Activated B cell treated with CpG ODN at 0.5 μM for 24 hours (primary cell): ENCODE measurements at regions not wholly inside any gene's neighbourhood (a gene's known extent, or its start where the extent isn't known, plus 50 kb on each side); places are given as distances from the start of the nearest gene placed in this dataset.

Experiments
- ATAC-seq: fragments of 200-7000 bp; cut with Tn5 transposase; one replicate; pipeline ENCODE4 v1.10.0; 2021; ENCODE audit warnings: low read depth, mild to moderate bottlenecking, moderate library complexity
- CTCF ChIA-PET: fragments of 350-600 bp; sonication (Branson Sonifier 250); formaldehyde crosslinking; loops from one replicate; lab custom pipeline; 2021; ENCODE audit warnings: antibody characterized with exemption; lab: Charles Lee
- POLR2A ChIA-PET: fragments of 350-600 bp; sonication (Branson Sonifier 250); formaldehyde crosslinking; loops from one replicate; lab custom pipeline; 2021; ENCODE audit warnings: antibody characterized with exemption; lab: Charles Lee
- DNase-seq: peaks from one replicate; pipeline ENCODE4 v3.0.0; 2022
- H3K27ac Mint-ChIP-seq: one replicate; pipeline ENCODE4 v1.8.0; 2020; ENCODE audit warnings: mixed read lengths
- H3K27me3 Mint-ChIP-seq: one replicate; pipeline ENCODE4 v1.8.0; 2021; ENCODE audit warnings: mixed read lengths
- H3K36me3 Mint-ChIP-seq: one replicate; pipeline ENCODE4 v1.8.0; 2021; ENCODE audit warnings: low read depth, mixed read lengths
- H3K4me1 Mint-ChIP-seq: one replicate; pipeline ENCODE4 v1.8.0; 2021; ENCODE audit warnings: mixed read lengths
- H3K4me3 Mint-ChIP-seq: one replicate; pipeline ENCODE4 v1.8.0; 2020; ENCODE audit warnings: mild to moderate bottlenecking, mixed read lengths
- H3K9me3 Mint-ChIP-seq: one replicate; pipeline ENCODE4 v1.8.0; 2020; ENCODE audit warnings: mixed read lengths
- intact Hi-C: fragments of 100-400 bp; cut with micrococcal nuclease; formaldehyde crosslinking; loops from one replicate; pipeline ENCODE4 v1.15.1; 2024
- TF ChIP-seq, protein P1 (sequence below): fragments of 200-600 bp; IDR thresholded peaks from one replicate; pipeline ENCODE4 v1.8.0; 2022; ENCODE audit warnings: antibody characterized with exemption, mild to moderate bottlenecking

DNA sequence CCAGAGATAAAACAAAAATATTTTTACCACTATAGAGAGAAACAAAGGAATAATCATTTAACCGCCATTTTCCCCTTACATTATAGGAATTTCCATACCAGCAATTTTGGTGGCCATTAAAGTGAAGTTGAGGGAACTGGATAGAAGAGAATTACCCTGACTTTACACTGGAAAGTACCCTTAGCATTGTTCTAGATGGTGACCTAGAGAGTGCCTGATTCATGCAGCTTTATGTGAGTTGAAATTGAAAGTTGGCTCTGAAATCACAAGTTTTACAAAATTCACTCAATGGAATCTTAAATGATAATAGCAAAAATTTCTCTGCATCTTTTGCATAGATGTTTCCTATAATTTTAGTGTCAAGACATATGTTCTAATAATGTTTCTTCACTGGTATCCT lies 55.7 kb upstream of the PREP start:
- Mint-ChIP-seq H3K4me3 (no peak overlapping the region), H3K9me3 (no peaks in the 10 kb centered on the region), H3K4me1 (peaks cover 9% of the 10 kb centered on the region), H3K27me3 (peaks cover 10% of the 10 kb centered on the region), H3K27ac (no peak overlapping the region), H3K36me3 (no peaks in the 10 kb centered on the region)
- DNase-seq = no peak
- no peak for ATAC-seq
- POLR2A ChIA-PET = no interaction called here
- TF ChIP-seq, protein P1, sequence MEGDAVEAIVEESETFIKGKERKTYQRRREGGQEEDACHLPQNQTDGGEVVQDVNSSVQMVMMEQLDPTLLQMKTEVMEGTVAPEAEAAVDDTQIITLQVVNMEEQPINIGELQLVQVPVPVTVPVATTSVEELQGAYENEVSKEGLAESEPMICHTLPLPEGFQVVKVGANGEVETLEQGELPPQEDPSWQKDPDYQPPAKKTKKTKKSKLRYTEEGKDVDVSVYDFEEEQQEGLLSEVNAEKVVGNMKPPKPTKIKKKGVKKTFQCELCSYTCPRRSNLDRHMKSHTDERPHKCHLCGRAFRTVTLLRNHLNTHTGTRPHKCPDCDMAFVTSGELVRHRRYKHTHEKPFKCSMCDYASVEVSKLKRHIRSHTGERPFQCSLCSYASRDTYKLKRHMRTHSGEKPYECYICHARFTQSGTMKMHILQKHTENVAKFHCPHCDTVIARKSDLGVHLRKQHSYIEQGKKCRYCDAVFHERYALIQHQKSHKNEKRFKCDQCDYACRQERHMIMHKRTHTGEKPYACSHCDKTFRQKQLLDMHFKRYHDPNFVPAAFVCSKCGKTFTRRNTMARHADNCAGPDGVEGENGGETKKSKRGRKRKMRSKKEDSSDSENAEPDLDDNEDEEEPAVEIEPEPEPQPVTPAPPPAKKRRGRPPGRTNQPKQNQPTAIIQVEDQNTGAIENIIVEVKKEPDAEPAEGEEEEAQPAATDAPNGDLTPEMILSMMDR = no peak
- CTCF ChIA-PET = no interaction called here
- intact Hi-C loops = no loop called here

DNA sequence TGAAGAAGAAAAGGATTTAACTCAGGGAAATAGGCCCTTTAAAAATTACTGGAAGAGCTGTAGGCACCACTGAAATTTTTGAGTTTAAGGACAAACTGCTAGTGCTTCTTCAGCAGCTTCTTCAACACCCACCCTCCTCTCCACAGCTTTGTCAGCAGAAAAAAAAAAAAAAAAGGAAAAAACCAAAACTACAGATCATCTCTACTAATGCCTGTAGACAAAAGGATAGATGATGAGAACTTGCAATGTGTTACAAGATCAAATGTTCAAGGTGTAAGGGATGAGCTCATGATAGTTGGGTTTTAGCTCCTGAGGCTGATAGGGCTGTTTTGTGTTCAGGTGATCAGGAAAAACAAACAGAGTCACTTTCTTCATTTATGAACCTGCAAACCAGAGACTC lies 55.2 kb upstream of the PREP start:
- intact Hi-C loops = no loop called here
- peaks cover 14% of the 10 kb centered on the region for H3K4me1 Mint-ChIP-seq
- H3K4me3 Mint-ChIP-seq = no peak overlapping the region
- TF ChIP-seq, protein P1 = no peak
- ChIA-PET CTCF (no interaction called here), POLR2A (no interaction called here)
- H3K36me3 Mint-ChIP-seq = no peaks in the 10 kb centered on the region
- ATAC-seq = no peak
- H3K27me3 Mint-ChIP-seq = peaks cover 10% of the 10 kb centered on the region
- no peaks in the 10 kb centered on the region for H3K9me3 Mint-ChIP-seq
- DNase-seq = no peak
- H3K27ac Mint-ChIP-seq = no peak overlapping the region

GRCh38 chr6:105453968-105454367 lies 51.1 kb upstream of the PREP start:
- Mint-ChIP-seq H3K27ac (no peak overlapping the region), H3K9me3 (no peaks in the 10 kb centered on the region), H3K4me1 (peaks cover 16% of the 10 kb centered on the region), H3K27me3 (peaks cover 9% of the 10 kb centered on the region), H3K36me3 (no peaks in the 10 kb centered on the region), H3K4me3 (no peak overlapping the region)
- no peak for ATAC-seq
- TF ChIP-seq, protein P1 = no peak
- intact Hi-C loops = no loop called here
- CTCF ChIA-PET = interaction anchor here (3.0 kb wide), 1 partner anchor 22 kb away, joined by 13 read pairs; no protein-coding TSS in a partner anchor
- DNase-seq = no peak
- POLR2A ChIA-PET = no interaction called here

- TF ChIP-seq, protein P1 = no peak
- Mint-ChIP-seq H3K4me3 (peak overlapping the region; percentile 61), H3K36me3 (no peaks in the 10 kb centered on the region), H3K4me1 (peaks cover 16% of the 10 kb centered on the region), H3K27me3 (peaks cover 5% of the 10 kb centered on the region), H3K27ac (peak overlapping the region; percentile 68), H3K9me3 (no peaks in the 10 kb centered on the region)
- intact Hi-C loops = no loop called here
- DNase-seq (no peak), ATAC-seq (peak; percentile 86)
- CTCF ChIA-PET = interaction anchor here (3.0 kb wide), 1 partner anchor 22 kb away, joined by 13 read pairs; no protein-coding TSS in a partner anchor
- POLR2A ChIA-PET = no interaction called here
Measured at GRCh38 chr6:105452924-105453756, 50.3 kb upstream of the PREP start.
